GM13976 (cell line): ENCODE measurements at regions not wholly inside any gene's neighbourhood (a gene's known extent, or its start where the extent isn't known, plus 50 kb on each side); places are given as distances from the start of the nearest gene placed in this dataset.

ENCODE experiments used
- DNase-seq: peaks from one replicate; pipeline ENCODE4 v3.0.0; 2012; ENCODE audit warnings: low spot score
- CTCF ChIP-seq: IDR thresholded peaks from 2 replicates; pipeline ENCODE4 v1.5.1; 2012; ENCODE audit warnings: borderline replicate concordance, mild to moderate bottlenecking; ENCODE audit not compliant: insufficient read depth; ENCODE audit errors: extremely low read depth, missing control alignments, control extremely low read depth
- in situ Hi-C: fragments of 300-500 bp; cut with MboI; formaldehyde crosslinking; loops from one replicate; pipeline ENCODE4 v1.12.0; 2022; ENCODE audit warnings: low sequenced_read_pairs, mixed read lengths, inconsistent platforms; ENCODE audit not compliant: unreplicated experiment

DNA sequence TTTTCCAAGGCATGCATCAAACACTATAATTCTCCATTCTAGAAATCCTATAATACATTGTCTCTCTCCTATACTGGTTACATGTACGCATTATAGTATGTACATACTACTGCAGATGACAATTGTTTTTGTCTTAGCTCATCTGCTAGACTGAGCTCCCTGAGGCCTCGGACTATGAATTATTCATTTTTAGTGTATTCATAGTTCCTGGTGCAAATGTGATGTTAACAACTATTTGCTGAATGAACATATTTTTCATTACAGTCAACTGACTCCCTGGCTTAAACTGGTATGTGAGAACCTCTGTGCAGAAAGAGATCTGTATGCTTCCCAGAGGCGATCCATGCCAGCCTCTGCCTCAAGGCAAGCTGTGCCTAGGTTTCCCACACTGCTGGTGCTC is 91.8 kb upstream of the PARP11 start:
- no peak for TF ChIP-seq CTCF
- no peak for DNase-seq
- in situ Hi-C loops: no loop called here

GRCh38 chr12:3964439-3964838 is 91.2 kb upstream of the PARP11 start:
- DNase-seq: peak; percentile 50
- in situ Hi-C loops: no loop called here

DNA sequence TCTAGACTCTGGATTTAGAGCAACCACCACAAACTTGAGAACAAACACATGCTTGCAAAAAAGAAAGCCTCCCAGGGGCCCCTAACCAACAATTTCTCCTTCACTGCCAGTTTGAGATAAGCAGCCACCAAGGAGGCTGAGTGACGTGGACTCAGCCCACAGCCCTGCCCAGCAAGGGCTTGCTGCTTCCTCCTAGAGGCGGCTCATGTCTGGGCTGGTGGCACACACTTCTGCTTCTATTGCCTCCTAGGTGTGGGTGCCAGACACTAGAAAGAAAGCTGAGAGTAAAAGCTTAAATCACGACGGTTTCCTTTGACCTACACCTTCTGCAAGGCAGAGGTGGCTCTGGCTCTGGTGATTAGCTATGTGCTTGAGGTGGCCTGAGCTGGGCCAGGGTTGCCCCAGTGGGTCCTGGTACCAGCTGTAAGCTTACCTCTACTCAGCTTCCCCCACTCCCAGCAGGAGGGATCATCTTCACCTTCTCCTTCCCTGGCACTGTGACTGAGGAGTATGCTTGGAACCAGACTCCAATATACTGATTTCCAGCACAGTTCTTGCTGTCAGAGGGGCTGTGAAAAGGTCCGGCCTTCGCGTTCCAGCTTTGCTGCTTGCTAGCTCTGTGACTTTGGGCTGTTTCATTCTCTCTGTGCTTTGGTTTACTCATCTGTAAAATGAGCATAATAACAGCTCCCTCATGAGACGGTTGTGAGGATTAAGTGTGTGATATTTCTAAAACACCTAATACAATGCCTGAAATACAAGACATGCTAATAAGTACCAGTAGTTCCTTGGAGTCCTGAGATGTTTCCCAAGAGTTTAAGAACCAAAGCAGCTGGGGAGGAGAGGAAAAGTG is 89.7 kb upstream of the PARP11 start:
- DNase-seq: no peak
- in situ Hi-C loops: no loop called here
- no peak for TF ChIP-seq CTCF

More at GRCh38 chr12:3964439-3964838, 91.2 kb upstream of the PARP11 start:
- peak; percentile 37 for TF ChIP-seq CTCF

DNA sequence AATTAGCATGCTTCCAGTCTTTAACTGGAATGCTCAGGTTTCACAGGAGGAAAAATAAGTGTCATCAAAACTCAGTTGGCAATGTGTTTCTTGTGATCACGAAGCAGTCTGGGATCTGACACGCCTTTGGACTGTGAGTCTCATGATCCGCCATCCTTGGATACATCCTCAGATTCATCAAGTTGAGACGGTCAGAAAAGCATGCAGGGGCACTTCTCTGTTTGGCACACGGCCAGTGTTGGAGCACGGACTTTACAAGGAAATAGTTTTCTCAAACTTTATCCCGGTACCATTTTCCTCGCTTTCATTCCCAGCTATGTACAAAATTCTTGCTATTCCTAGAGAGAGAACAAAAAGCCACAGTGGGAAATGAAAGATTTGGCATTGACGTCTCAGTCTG is 88.4 kb upstream of the PARP11 start:
- DNase-seq: no peak
- in situ Hi-C loops: no loop called here
- no peak for TF ChIP-seq CTCF

DNA sequence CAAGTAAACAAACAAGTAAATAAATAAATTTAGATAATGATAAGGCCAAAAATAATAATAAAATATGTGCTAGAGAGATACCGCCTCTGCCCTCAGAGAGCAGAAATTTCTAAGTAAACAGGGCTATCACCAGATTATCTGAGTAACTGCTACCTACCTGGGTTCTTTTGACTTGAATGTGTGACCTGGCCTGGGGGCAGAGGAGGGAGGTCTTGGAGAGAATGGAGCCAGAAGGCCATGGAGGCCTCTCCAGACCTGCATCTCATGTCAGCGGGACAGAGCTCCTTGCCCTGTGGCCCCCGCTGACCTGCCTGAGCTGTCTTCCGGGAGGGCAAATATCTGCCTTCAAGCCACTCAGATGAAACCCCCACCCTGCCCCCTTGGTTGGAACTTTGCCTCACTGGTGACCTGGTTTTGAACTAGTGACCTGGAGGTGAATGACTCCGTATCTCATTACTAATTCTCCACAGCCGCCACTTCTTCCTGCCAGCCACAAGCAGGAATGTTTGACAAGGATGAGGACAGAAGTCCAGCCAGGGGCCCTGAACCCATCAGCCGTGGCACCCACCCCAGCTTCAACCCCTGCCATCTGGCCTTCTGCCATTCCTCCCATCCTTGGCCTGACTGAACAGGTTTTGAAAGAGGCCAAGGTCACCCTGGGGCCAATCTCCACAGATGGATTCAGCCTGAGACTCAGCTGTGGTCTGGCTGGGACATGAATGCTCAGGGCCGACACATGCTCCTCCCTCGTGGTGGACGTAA is 86.8 kb upstream of the PARP11 start:
- in situ Hi-C loops: no loop called here
- no peak for TF ChIP-seq CTCF
- DNase-seq: no peak

GRCh38 chr12:3958534-3958933 is 85.3 kb upstream of the PARP11 start:
- in situ Hi-C loops: no loop called here
- TF ChIP-seq CTCF: no peak
- no peak for DNase-seq
